ENCODE measurements at regions not wholly inside any gene's neighbourhood (a gene's known extent, or its start where the extent isn't known, plus 50 kb on each side); places are given as distances from the start of the nearest gene placed in this dataset.

GRCh38 chr4:133593764-133594163 lies 444.7 kb downstream of the PCDH10 start:
- TF ChIP-seq CTCF (IDR thresholded peaks at IDR 0.05; ENCODE audit: extremely low read depth, insufficient read depth, missing control alignments) = no peak
- in situ Hi-C loops (cut with MboI; ENCODE audit: low pct_unique_long_range_greater_than_20kb, low sequenced_read_pairs, unreplicated experiment) = no loop called here
- no peak for DNase-seq (ENCODE audit: low spot score)

- DNase-seq (ENCODE audit: low spot score) = no peak
- no peak for TF ChIP-seq CTCF (IDR thresholded peaks at IDR 0.05; ENCODE audit: extremely low read depth, insufficient read depth, missing control alignments)
- in situ Hi-C loops (cut with MboI; ENCODE audit: low pct_unique_long_range_greater_than_20kb, low sequenced_read_pairs, unreplicated experiment) = no loop called here
Observed at GRCh38 chr4:133592591-133592990, 443.5 kb downstream of the PCDH10 start.

- no peak for DNase-seq (ENCODE audit: low spot score)
- no peak for TF ChIP-seq CTCF (IDR thresholded peaks at IDR 0.05; ENCODE audit: extremely low read depth, insufficient read depth, missing control alignments)
- in situ Hi-C loops (cut with MboI; ENCODE audit: low pct_unique_long_range_greater_than_20kb, low sequenced_read_pairs, unreplicated experiment) = no loop called here
Observed at GRCh38 chr4:133592106-133592505, 443.0 kb downstream of the PCDH10 start.

GRCh38 chr4:133588306-133588705 lies 439.2 kb downstream of the PCDH10 start:
- no peak for DNase-seq (ENCODE audit: low spot score)
- in situ Hi-C loops (cut with MboI; ENCODE audit: low pct_unique_long_range_greater_than_20kb, low sequenced_read_pairs, unreplicated experiment) = no loop called here
- no peak for TF ChIP-seq CTCF (IDR thresholded peaks at IDR 0.05; ENCODE audit: extremely low read depth, insufficient read depth, missing control alignments)

GRCh38 chr4:133585323-133585722 lies 436.2 kb downstream of the PCDH10 start:
- TF ChIP-seq CTCF (IDR thresholded peaks at IDR 0.05; ENCODE audit: extremely low read depth, insufficient read depth, missing control alignments) = no peak
- DNase-seq (ENCODE audit: low spot score) = no peak
- in situ Hi-C loops (cut with MboI; ENCODE audit: low pct_unique_long_range_greater_than_20kb, low sequenced_read_pairs, unreplicated experiment) = no loop called here

GRCh38 chr4:133584714-133585113 lies 435.6 kb downstream of the PCDH10 start:
- no peak for DNase-seq (ENCODE audit: low spot score)
- in situ Hi-C loops (cut with MboI; ENCODE audit: low pct_unique_long_range_greater_than_20kb, low sequenced_read_pairs, unreplicated experiment) = no loop called here
- TF ChIP-seq CTCF (IDR thresholded peaks at IDR 0.05; ENCODE audit: extremely low read depth, insufficient read depth, missing control alignments) = no peak

Measured in GM13977 (cell line).